GM12873 (cell line): ENCODE measurements at regions not wholly inside any gene's neighbourhood (a gene's known extent, or its start where the extent isn't known, plus 50 kb on each side); places are given as distances from the start of the nearest gene placed in this dataset.

ENCODE experiments used
- CTCF ChIP-seq: IDR thresholded peaks from 2 replicates; pipeline ENCODE4 v1.5.1; 2012; ENCODE audit warnings: low read depth, mild to moderate bottlenecking, moderate library complexity, low read length, control low read depth; ENCODE audit not compliant: insufficient read depth; ENCODE audit errors: missing control alignments

GRCh38 chr1:212515329-212515760 lies 82.6 kb downstream of the NENF start:
- no peak for TF ChIP-seq CTCF

- no peak for TF ChIP-seq CTCF
Observed at GRCh38 chr1:212518188-212519054, 85.7 kb downstream of the NENF start.

GRCh38 chr1:212519131-212519530 lies 86.4 kb downstream of the NENF start:
- no peak for TF ChIP-seq CTCF

DNA sequence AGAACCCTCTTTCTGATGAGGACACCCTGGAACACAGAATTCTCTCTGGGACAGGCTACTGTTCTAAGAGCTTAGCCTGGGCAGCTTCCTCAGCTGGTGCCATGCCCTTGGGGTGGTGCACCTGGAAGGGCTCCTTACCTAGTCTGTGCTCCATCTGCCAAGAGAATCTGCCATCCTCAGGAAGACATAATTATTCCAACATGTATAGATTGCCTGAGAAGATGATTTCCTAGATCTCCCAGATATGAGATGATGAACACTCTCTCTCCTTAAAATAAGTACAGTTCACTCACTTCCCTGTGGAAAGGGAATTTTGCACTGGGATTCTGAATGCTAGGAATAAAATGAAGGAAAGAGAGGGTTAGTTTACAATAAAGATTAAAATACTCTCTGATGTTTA lies 87.6 kb downstream of the NENF start:
- no peak for TF ChIP-seq CTCF

- TF ChIP-seq CTCF: no peak
Observed at GRCh38 chr1:212520746-212521145, 87.8 kb upstream of the ATF3 start.

DNA sequence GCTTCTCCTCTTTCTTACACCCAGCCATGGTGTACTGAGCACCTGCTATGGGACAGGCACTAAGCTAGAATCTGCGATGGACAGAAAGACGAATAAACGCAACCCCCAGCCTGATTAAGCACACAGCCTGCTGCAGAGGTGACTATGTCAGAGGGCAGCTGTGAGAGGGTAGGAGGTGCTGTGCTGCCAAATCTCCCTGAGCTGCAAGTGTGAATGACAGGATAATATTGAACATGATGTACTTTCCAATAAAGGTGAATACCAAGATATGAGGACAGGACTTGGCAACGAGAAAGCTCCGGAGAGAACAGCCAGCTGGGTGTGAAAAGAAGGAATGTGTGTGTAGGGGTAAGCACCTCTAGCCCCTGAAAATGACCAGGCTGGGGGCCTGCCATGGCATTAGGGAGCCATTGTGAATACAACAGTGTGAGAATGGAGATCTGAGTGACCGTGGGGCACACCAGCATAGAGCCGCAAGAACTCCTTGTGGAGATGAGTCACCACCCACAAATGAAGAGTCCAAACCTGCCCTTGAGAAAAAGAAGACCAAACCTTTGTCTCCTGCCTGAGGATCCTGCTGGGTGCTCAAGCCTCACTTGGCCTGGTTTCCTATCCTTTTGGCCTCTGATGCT lies 83.0 kb upstream of the ATF3 start:
- no peak for TF ChIP-seq CTCF

DNA sequence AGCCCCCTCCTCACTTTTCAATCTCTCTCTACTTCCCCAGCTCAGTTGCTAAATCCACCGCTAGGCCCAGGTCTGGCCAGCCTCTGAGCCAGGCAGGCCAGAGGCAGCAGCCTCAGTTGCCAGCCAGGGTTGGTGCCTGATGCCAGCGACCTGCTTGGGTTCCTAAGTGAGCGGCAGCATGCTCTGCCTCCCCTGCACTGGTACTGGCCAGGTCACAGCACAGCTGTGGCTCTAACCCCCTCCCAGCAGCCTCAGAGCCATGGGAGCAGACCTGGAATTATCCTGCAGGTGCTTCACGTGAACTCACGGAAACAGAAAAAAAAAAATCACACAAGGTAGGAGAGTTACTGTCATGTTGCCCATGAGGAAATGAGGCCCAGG lies 82.5 kb upstream of the ATF3 start:
- TF ChIP-seq CTCF: no peak
